SJSA1 (cell line): ENCODE measurements at regions not wholly inside any gene's neighbourhood (a gene's known extent, or its start where the extent isn't known, plus 50 kb on each side); places are given as distances from the start of the nearest gene placed in this dataset.
"Not testable (repeated sequence)": the region's sequence is repeated elsewhere in the genome, so short reads cannot be mapped to it uniquely, and the experiment has no call there.

Source experiments
- DNase-seq, 2 experiments: peaks; one replicate each; pipeline ENCODE4 v3.0.0-alpha.2; 2015 to 2020; ENCODE audit warnings: low spot score in 2 of 2, low read depth in 1 of 2
- H3K27ac ChIP-seq: fragments of 250-450 bp; sonication (Bioruptor Pico); 2 replicates; pipeline ENCODE4 v1.5.1; 2020; ENCODE audit warnings: mild to moderate bottlenecking, moderate library complexity
- H3K27me3 ChIP-seq: fragments of 250-450 bp; sonication (Bioruptor Pico); replicated peaks from 2 replicates; pipeline ENCODE4 v1.5.1; 2020; ENCODE audit warnings: mild to moderate bottlenecking, moderate library complexity
- H3K36me3 ChIP-seq: fragments of 250-450 bp; sonication (Bioruptor Pico); 2 replicates; pipeline ENCODE4 v1.5.1; 2020; ENCODE audit warnings: mild to moderate bottlenecking
- H3K4me1 ChIP-seq: fragments of 250-450 bp; sonication (Bioruptor Pico); replicated peaks from 2 replicates; pipeline ENCODE4 v1.6.1; 2021; ENCODE audit warnings: mild to moderate bottlenecking
- H3K4me3 ChIP-seq: fragments of 250-450 bp; sonication (Bioruptor Pico); 2 replicates; pipeline ENCODE4 v1.5.1; 2020; ENCODE audit warnings: mild to moderate bottlenecking
- H3K9me3 ChIP-seq: fragments of 250-450 bp; sonication (Bioruptor Pico); replicated peaks from 2 replicates; pipeline ENCODE4 v1.5.1; 2020; ENCODE audit warnings: mild to moderate bottlenecking

- H3K27ac ChIP-seq: no peak overlapping the region
- H3K4me3 ChIP-seq: no peak overlapping the region
- H3K27me3 ChIP-seq: no peaks in the 10 kb centered on the region
- H3K4me1 ChIP-seq: peaks cover 7% of the 10 kb centered on the region
- no peaks in the 10 kb centered on the region for H3K36me3 ChIP-seq
- DNase-seq: no peak
- H3K9me3 ChIP-seq: no peaks in the 10 kb centered on the region
These were observed 153.7 kb upstream of the PZP start for GRCh38 chr12:9361879-9362326.

- not testable (repeated sequence) for H3K27ac ChIP-seq, H3K4me3 ChIP-seq, H3K36me3 ChIP-seq, H3K4me1 ChIP-seq, H3K9me3 ChIP-seq, H3K27me3 ChIP-seq, DNase-seq
These were observed 146.0 kb upstream of the PZP start for GRCh38 chr12:9354009-9354754.

- Histone ChIP-seq H3K27me3 (no peaks in the 10 kb centered on the region), H3K9me3 (peaks cover 7% of the 10 kb centered on the region), H3K4me1 (peaks cover 8% of the 10 kb centered on the region; the same call in 1 of the 2 replicates), H3K36me3 (no peaks in the 10 kb centered on the region), H3K4me3 (no peak overlapping the region), H3K27ac (no peak overlapping the region)
- DNase-seq: no peak
These were observed 142.9 kb upstream of the PZP start for GRCh38 chr12:9351136-9351535.

- DNase-seq: no peak
- Histone ChIP-seq H3K27ac (no peak overlapping the region), H3K36me3 (no peaks in the 10 kb centered on the region), H3K27me3 (no peaks in the 10 kb centered on the region), H3K4me3 (no peak overlapping the region), H3K9me3 (peaks cover 7% of the 10 kb centered on the region), H3K4me1 (peaks cover 8% of the 10 kb centered on the region; the same call in 1 of the 2 replicates)
These were observed 142.0 kb upstream of the PZP start for GRCh38 chr12:9349888-9350885.

- no peak for DNase-seq
- H3K27me3 ChIP-seq: no peaks in the 10 kb centered on the region
- peaks cover 7% of the 10 kb centered on the region for H3K9me3 ChIP-seq
- no peak overlapping the region for H3K4me3 ChIP-seq
- H3K27ac ChIP-seq: no peak overlapping the region
- H3K4me1 ChIP-seq: peaks cover 8% of the 10 kb centered on the region; the same call in 1 of the 2 replicates
- H3K36me3 ChIP-seq: no peaks in the 10 kb centered on the region
These were observed 140.8 kb upstream of the PZP start for GRCh38 chr12:9348906-9349518.

- H3K4me1 ChIP-seq: peaks cover 8% of the 10 kb centered on the region; the same call in 1 of the 2 replicates
- H3K27ac ChIP-seq: no peak overlapping the region
- H3K27me3 ChIP-seq: no peaks in the 10 kb centered on the region
- H3K9me3 ChIP-seq: no peaks in the 10 kb centered on the region
- DNase-seq: no peak
- H3K36me3 ChIP-seq: no peaks in the 10 kb centered on the region
- no peak overlapping the region for H3K4me3 ChIP-seq
These were observed 139.3 kb upstream of the PZP start for GRCh38 chr12:9347328-9348127.

GRCh38 chr12:9346866-9347327 is 138.7 kb upstream of the PZP start:
- Histone ChIP-seq H3K9me3 (no peaks in the 10 kb centered on the region), H3K27ac (no peak overlapping the region), H3K4me1 (peaks cover 8% of the 10 kb centered on the region; the same call in 1 of the 2 replicates), H3K36me3 (no peaks in the 10 kb centered on the region), H3K4me3 (no peak overlapping the region), H3K27me3 (no peaks in the 10 kb centered on the region)
- DNase-seq: no peak

- no peak for DNase-seq
- H3K9me3 ChIP-seq: no peaks in the 10 kb centered on the region
- H3K36me3 ChIP-seq: no peaks in the 10 kb centered on the region
- H3K4me3 ChIP-seq: no peak overlapping the region
- H3K27me3 ChIP-seq: no peaks in the 10 kb centered on the region
- peaks cover 5% of the 10 kb centered on the region; the same call in 1 of the 2 replicates for H3K4me1 ChIP-seq
- no peak overlapping the region for H3K27ac ChIP-seq
These were observed 137.0 kb upstream of the PZP start for GRCh38 chr12:9345171-9345570.

- Histone ChIP-seq H3K36me3 (no peaks in the 10 kb centered on the region), H3K27ac (no peak overlapping the region), H3K4me1 (no peaks in the 10 kb centered on the region; the same call in 1 of the 2 replicates), H3K4me3 (no peak overlapping the region), H3K27me3 (no peaks in the 10 kb centered on the region), H3K9me3 (no peaks in the 10 kb centered on the region)
- no peak for DNase-seq
These were observed 136.3 kb upstream of the PZP start for GRCh38 chr12:9344541-9344940.

- Histone ChIP-seq H3K4me1 (no peaks in the 10 kb centered on the region; the same call in 1 of the 2 replicates), H3K9me3 (no peaks in the 10 kb centered on the region), H3K4me3 (no peak overlapping the region), H3K27ac (no peak overlapping the region), H3K36me3 (no peaks in the 10 kb centered on the region), H3K27me3 (no peaks in the 10 kb centered on the region)
- DNase-seq: no peak
These were observed 135.5 kb upstream of the PZP start for GRCh38 chr12:9343731-9344130.

GRCh38 chr12:9342614-9343353 is 134.6 kb upstream of the PZP start:
- no peaks in the 10 kb centered on the region for H3K36me3 ChIP-seq
- H3K27ac ChIP-seq: no peak overlapping the region
- H3K4me3 ChIP-seq: no peak overlapping the region
- H3K9me3 ChIP-seq: no peaks in the 10 kb centered on the region
- DNase-seq: no peak
- H3K4me1 ChIP-seq: no peaks in the 10 kb centered on the region; the same call in 1 of the 2 replicates
- no peaks in the 10 kb centered on the region for H3K27me3 ChIP-seq

- Histone ChIP-seq H3K27ac (no peak overlapping the region), H3K27me3 (no peaks in the 10 kb centered on the region), H3K9me3 (no peaks in the 10 kb centered on the region), H3K36me3 (no peaks in the 10 kb centered on the region), H3K4me3 (no peak overlapping the region), H3K4me1 (no peaks in the 10 kb centered on the region)
- DNase-seq: no peak
These were observed 133.0 kb upstream of the PZP start for GRCh38 chr12:9341260-9341585.
